Natural killer cell (primary cell): ENCODE measurements at regions not wholly inside any gene's neighbourhood (a gene's known extent, or its start where the extent isn't known, plus 50 kb on each side); places are given as distances from the start of the nearest gene placed in this dataset.

ENCODE experiments used
- ATAC-seq, 3 donors: fragments of 150-1000 bp in 2 of 3; fragments of 200-7000 bp in 1 of 3; cut with Tn5 transposase; 1 replicate in 1 of 3; 2 replicates in 2 of 3; pipeline ENCODE4 v1.10.0; 2021; ENCODE audit warnings: mild to moderate bottlenecking in 2 of 3, moderate library complexity in 2 of 3
- DNase-seq, 2 donors: peaks; one replicate each; pipeline versions ENCODE4 v3.0.0 to v3.0.0-alpha.2; 2013 to 2021; ENCODE audit warnings: mixed read lengths in 1 of 2
- H3K27ac ChIP-seq: one replicate; pipeline ENCODE4 v1.5.1; 2013; ENCODE audit warnings: mild to moderate bottlenecking, low read length
- H3K27me3 ChIP-seq: one replicate; pipeline ENCODE4 v1.6.1; 2013; ENCODE audit warnings: low read length; ENCODE audit not compliant: control insufficient read depth, insufficient read depth
- H3K36me3 ChIP-seq: one replicate; pipeline ENCODE4 v1.6.1; 2013; ENCODE audit warnings: low read length; ENCODE audit not compliant: control insufficient read depth, insufficient read depth
- H3K4me1 ChIP-seq: one replicate; pipeline ENCODE4 v1.6.1; 2013; ENCODE audit warnings: low read length; ENCODE audit not compliant: control insufficient read depth, insufficient read depth
- H3K4me3 ChIP-seq: one replicate; pipeline ENCODE4 v1.5.1; 2013; ENCODE audit warnings: low read length
- H3K9me3 ChIP-seq: one replicate; pipeline ENCODE4 v1.6.1; 2013; ENCODE audit warnings: low read length; ENCODE audit not compliant: control insufficient read depth, insufficient read depth
- H3K27ac Mint-ChIP-seq, 2 donors: one replicate each; pipeline ENCODE4 v1.8.0; 2022; ENCODE audit warnings: mild to moderate bottlenecking in 2 of 2, mixed read lengths in 2 of 2, moderate library complexity in 1 of 2
- H3K27me3 Mint-ChIP-seq, 2 donors: one replicate each; pipeline ENCODE4 v1.8.0; 2022; ENCODE audit warnings: low read depth in 2 of 2, mixed read lengths in 2 of 2
- H3K36me3 Mint-ChIP-seq: one replicate; pipeline ENCODE4 v1.8.0; 2022; ENCODE audit warnings: mixed read lengths
- H3K4me1 Mint-ChIP-seq, 2 donors: one replicate each; pipeline ENCODE4 v1.8.0; 2022; ENCODE audit warnings: mixed read lengths in 2 of 2
- H3K4me3 Mint-ChIP-seq: one replicate; pipeline ENCODE4 v1.8.0; 2022; ENCODE audit warnings: mild to moderate bottlenecking, moderate library complexity, mixed read lengths
- H3K9me3 Mint-ChIP-seq, 2 donors: one replicate each; pipeline ENCODE4 v1.8.0; 2022; ENCODE audit warnings: mixed read lengths in 2 of 2
- CTCF ChIP-seq: fragments of 200-600 bp; IDR thresholded peaks from one replicate; pipeline ENCODE4 v1.8.0; 2022; ENCODE audit warnings: antibody characterized with exemption
- WGBS: methylation state at CpG from one replicate; pipeline ENCODE4 v1.1.7; 2013; ENCODE audit warnings: missing lambda C conversion rate; ENCODE audit not compliant: insufficient coverage; 5-methylcytosine and 5-hydroxymethylcytosine counted together
- intact Hi-C: fragments of 100-400 bp; cut with micrococcal nuclease; formaldehyde crosslinking; loops from one replicate; pipeline ENCODE4 v1.14.2; 2022

GRCh38 chr2:220221992-220222391 is 594.6 kb downstream of the SLC4A3 start:
- Mint-ChIP-seq H3K9me3 (peaks cover 2 to 6% of the 10 kb centered on the region in 2 donors), H3K4me3 (no peak overlapping the region), H3K36me3 (no peaks in the 10 kb centered on the region), H3K27me3 (no peaks in the 10 kb centered on the region), H3K27ac (no peak overlapping the region), H3K4me1 (no peaks in the 10 kb centered on the region)
- Histone ChIP-seq H3K36me3 (no peaks in the 10 kb centered on the region), H3K4me1 (no peaks in the 10 kb centered on the region), H3K9me3 (peaks cover 4% of the 10 kb centered on the region), H3K27ac (no peak overlapping the region), H3K27me3 (no peaks in the 10 kb centered on the region), H3K4me3 (no peak overlapping the region)
- WGBS, result 84% methylated on average over 5 of the region's 5 CpGs
- no peak for TF ChIP-seq CTCF
- ATAC-seq (no peak), DNase-seq (no peak)
- intact Hi-C loops, result no loop called here

- no peak for TF ChIP-seq CTCF
- Histone ChIP-seq H3K4me1 (no peaks in the 10 kb centered on the region), H3K9me3 (peaks cover 4% of the 10 kb centered on the region), H3K4me3 (no peak overlapping the region), H3K36me3 (no peaks in the 10 kb centered on the region), H3K27me3 (no peaks in the 10 kb centered on the region), H3K27ac (no peak overlapping the region)
- intact Hi-C loops, result no loop called here
- DNase-seq (no peak), ATAC-seq (no peak)
- H3K4me1 Mint-ChIP-seq, result no peaks in the 10 kb centered on the region
- peaks cover 0 to 8% of the 10 kb centered on the region in 2 donors for H3K9me3 Mint-ChIP-seq
- H3K36me3 Mint-ChIP-seq, result no peaks in the 10 kb centered on the region
- 83% methylated on average over 4 of the region's 4 CpGs for WGBS
- H3K27ac Mint-ChIP-seq, result no peak overlapping the region
- H3K27me3 Mint-ChIP-seq, result no peaks in the 10 kb centered on the region
- no peak overlapping the region for H3K4me3 Mint-ChIP-seq
These were observed 597.5 kb downstream of the SLC4A3 start for GRCh38 chr2:220224691-220225543.

GRCh38 chr2:220226076-220226475 is 598.6 kb downstream of the SLC4A3 start:
- Histone ChIP-seq H3K27me3 (no peaks in the 10 kb centered on the region), H3K9me3 (peaks cover 4% of the 10 kb centered on the region), H3K36me3 (no peaks in the 10 kb centered on the region), H3K27ac (no peak overlapping the region), H3K4me3 (no peak overlapping the region), H3K4me1 (no peaks in the 10 kb centered on the region)
- H3K4me1 Mint-ChIP-seq, result no peaks in the 10 kb centered on the region
- no peaks in the 10 kb centered on the region for H3K36me3 Mint-ChIP-seq
- peaks cover 0 to 8% of the 10 kb centered on the region in 2 donors for H3K9me3 Mint-ChIP-seq
- DNase-seq, result no peak
- intact Hi-C loops, result no loop called here
- no peak for TF ChIP-seq CTCF
- H3K27ac Mint-ChIP-seq, result no peak overlapping the region
- 86% methylated on average over 2 of the region's 2 CpGs for WGBS
- no peak for ATAC-seq
- no peaks in the 10 kb centered on the region for H3K27me3 Mint-ChIP-seq
- no peak overlapping the region for H3K4me3 Mint-ChIP-seq

- ATAC-seq, result no peak
- H3K4me3 Mint-ChIP-seq, result no peak overlapping the region
- H3K36me3 Mint-ChIP-seq, result no peaks in the 10 kb centered on the region
- no peak for TF ChIP-seq CTCF
- H3K27me3 Mint-ChIP-seq, result no peaks in the 10 kb centered on the region
- WGBS, result 86% methylated on average over 1 of the region's 1 CpG
- H3K27ac ChIP-seq, result no peak overlapping the region
- peaks cover 4% of the 10 kb centered on the region for H3K9me3 ChIP-seq
- no peak for DNase-seq
- no peaks in the 10 kb centered on the region for H3K4me1 Mint-ChIP-seq
- H3K36me3 ChIP-seq, result no peaks in the 10 kb centered on the region
- no peak overlapping the region for H3K4me3 ChIP-seq
- no peaks in the 10 kb centered on the region for H3K4me1 ChIP-seq
- intact Hi-C loops, result no loop called here
- H3K27me3 ChIP-seq, result no peaks in the 10 kb centered on the region
- H3K9me3 Mint-ChIP-seq, result peaks cover 0 to 8% of the 10 kb centered on the region in 2 donors
- H3K27ac Mint-ChIP-seq, result no peak overlapping the region
These were observed 599.1 kb downstream of the SLC4A3 start for GRCh38 chr2:220226546-220226945.
